Hippocampal formation (tissue), 2 donors: ENCODE measurements at regions not wholly inside any gene's neighbourhood (a gene's known extent, or its start where the extent isn't known, plus 50 kb on each side); places are given as distances from the start of the nearest gene placed in this dataset.
"Not testable (repeated sequence)": the region's sequence is repeated elsewhere in the genome, so short reads cannot be mapped to it uniquely, and the experiment has no call there.

Experiments used
- DNase-seq, 2 donors: peaks; one replicate each; lab custom pipeline; 2025; lab: John Stamatoyannopoulos, UW

- DNase-seq: no peak
Measured at GRCh38 chr12:24363177-24363754, 413.8 kb upstream of the SOX5 start.

- no peak for DNase-seq
Measured at GRCh38 chr12:24361877-24362580, 412.6 kb upstream of the SOX5 start.

GRCh38 chr12:24360907-24361306 is 411.4 kb upstream of the SOX5 start:
- no peak for DNase-seq

GRCh38 chr12:24360461-24360860 is 411.0 kb upstream of the SOX5 start:
- no peak for DNase-seq

GRCh38 chr12:24360057-24360456 is 410.6 kb upstream of the SOX5 start:
- no peak for DNase-seq

- no peak for DNase-seq
Measured at GRCh38 chr12:24359418-24359817, 409.9 kb upstream of the SOX5 start.

GRCh38 chr12:24356240-24356804 is 406.9 kb upstream of the SOX5 start:
- DNase-seq: no peak

- DNase-seq: no peak
Measured at GRCh38 chr12:24352363-24352762, 402.9 kb upstream of the SOX5 start.

GRCh38 chr12:24349051-24349799 is 399.8 kb upstream of the SOX5 start:
- no peak for DNase-seq

- not testable (repeated sequence) for DNase-seq
Measured at GRCh38 chr12:24348180-24348579, 398.7 kb upstream of the SOX5 start.

GRCh38 chr12:24328261-24328660 is 378.8 kb upstream of the SOX5 start:
- no peak for DNase-seq

GRCh38 chr12:24325331-24325730 is 375.9 kb upstream of the SOX5 start:
- DNase-seq: no peak

GRCh38 chr12:24307716-24308335 is 358.4 kb upstream of the SOX5 start:
- no peak for DNase-seq

GRCh38 chr12:24307153-24307552 is 357.7 kb upstream of the SOX5 start:
- no peak for DNase-seq

GRCh38 chr12:24306001-24306400 is 356.5 kb upstream of the SOX5 start:
- no peak for DNase-seq

GRCh38 chr12:24304285-24304684 is 354.8 kb upstream of the SOX5 start:
- DNase-seq: no peak

- no peak for DNase-seq
Measured at GRCh38 chr12:24302708-24303107, 353.2 kb upstream of the SOX5 start.

GRCh38 chr12:24297516-24297915 is 348.0 kb upstream of the SOX5 start:
- DNase-seq: no peak

- no peak for DNase-seq
Measured at GRCh38 chr12:24293549-24293948, 344.1 kb upstream of the SOX5 start.

GRCh38 chr12:24287963-24288362 is 338.5 kb upstream of the SOX5 start:
- no peak for DNase-seq

- no peak for DNase-seq
Measured at GRCh38 chr12:24285448-24285847, 336.0 kb upstream of the SOX5 start.

- DNase-seq: no peak
Measured at GRCh38 chr12:24281341-24281740, 331.9 kb upstream of the SOX5 start.
